NCI-H2227 (cell line): ENCODE measurements at regions not wholly inside any gene's neighbourhood (a gene's known extent, or its start where the extent isn't known, plus 50 kb on each side); places are given as distances from the start of the nearest gene placed in this dataset.
"Not testable (repeated sequence)": the region's sequence is repeated elsewhere in the genome, so short reads cannot be mapped to it uniquely, and the experiment has no call there.

Experiments used
- DNase-seq: peaks from one replicate; lab custom pipeline; 2025; ENCODE audit not compliant: unreplicated experiment; lab: John Stamatoyannopoulos, UW

- DNase-seq, result not testable (repeated sequence)
Measured at GRCh38 chr21:31819692-31820091, 53.1 kb upstream of the HUNK start.

GRCh38 chr21:31814356-31814755 is 58.5 kb upstream of the HUNK start:
- not testable (repeated sequence) for DNase-seq

- no peak for DNase-seq
Measured at GRCh38 chr21:31813862-31814261, 59.0 kb upstream of the HUNK start.

- DNase-seq, result no peak
Measured at GRCh38 chr21:31804008-31804394, 68.8 kb upstream of the HUNK start.

- no peak for DNase-seq
Measured at GRCh38 chr21:31803039-31804007, 69.5 kb upstream of the HUNK start.

GRCh38 chr21:31802331-31802730 is 70.4 kb upstream of the SCAF4 start:
- DNase-seq, result no peak

- peak; percentile 68 for DNase-seq
Measured at GRCh38 chr21:31801551-31802219, 69.8 kb upstream of the SCAF4 start.

- peak; percentile 25 for DNase-seq
Measured at GRCh38 chr21:31798842-31799704, 67.2 kb upstream of the SCAF4 start.

- no peak for DNase-seq
Measured at GRCh38 chr21:31795992-31796391, 64.1 kb upstream of the SCAF4 start.

- not testable (repeated sequence) for DNase-seq
Measured at GRCh38 chr21:31790420-31790819, 58.5 kb upstream of the SCAF4 start.

GRCh38 chr21:31788581-31788980 is 56.7 kb upstream of the SCAF4 start:
- no peak for DNase-seq

GRCh38 chr21:31787691-31788090 is 55.8 kb upstream of the SCAF4 start:
- not testable (repeated sequence) for DNase-seq

- no peak for DNase-seq
Measured at GRCh38 chr21:31786164-31786920, 54.4 kb upstream of the SCAF4 start.

GRCh38 chr21:31785237-31786163 is 53.6 kb upstream of the SCAF4 start:
- DNase-seq, result peak; percentile 82

- DNase-seq, result peak; percentile 84
Measured at GRCh38 chr21:31781737-31782136, 49.8 kb upstream of the SCAF4 start.
